Tibial artery (tissue), 4 donors: ENCODE measurements at regions not wholly inside any gene's neighbourhood (a gene's known extent, or its start where the extent isn't known, plus 50 kb on each side); places are given as distances from the start of the nearest gene placed in this dataset.

Source experiments
- DNase-seq, 2 donors: peaks; one replicate each; pipeline ENCODE4 v3.0.0-alpha.2; 2019
- H3K27ac ChIP-seq, 2 donors: fragments of 200-600 bp; sonication (generic) in 1 of 2; 1 replicate in 1 of 2; 2 replicates in 1 of 2; pipeline ENCODE4 v1.5.1; 2018 to 2019; ENCODE audit warnings: mild to moderate bottlenecking in 1 of 2
- H3K27me3 ChIP-seq, 2 donors: fragments of 200-600 bp; sonication (generic) in 1 of 2; one replicate each; pipeline versions ENCODE4 v1.5.1 to v1.6.0; 2016 to 2019
- H3K36me3 ChIP-seq, 3 donors: fragments of 200-600 bp; sonication (generic) in 2 of 3; one replicate each; pipeline ENCODE4 v1.5.1; 2016 to 2019; ENCODE audit warnings: mild to moderate bottlenecking in 2 of 3
- H3K4me1 ChIP-seq, 4 donors: fragments of 200-600 bp; sonication (generic) in 2 of 4; 1 replicate in 3 of 4; 2 replicates in 1 of 4; pipeline ENCODE4 v1.5.1; 2016 to 2019
- H3K4me3 ChIP-seq, 2 donors: fragments of 200-600 bp; sonication (generic) in 1 of 2; 1 replicate in 1 of 2; 2 replicates in 1 of 2; pipeline ENCODE4 v1.5.1; 2018 to 2019; ENCODE audit warnings: mild to moderate bottlenecking in 2 of 2
- H3K9me3 ChIP-seq, 3 donors: fragments of 200-600 bp; sonication (generic) in 1 of 3; one replicate each; pipeline ENCODE4 v1.5.1; 2016 to 2019
- intact Hi-C: fragments of 100-400 bp; cut with DNase I; formaldehyde crosslinking; loops from one replicate; pipeline ENCODE4 v1.15.0; 2023; ENCODE audit warnings: low total_unique reads
- TF ChIP-seq, protein P1 (sequence below), 2 experiments: fragments of 200-600 bp in 1 of 2; fragments of 450-650 bp in 1 of 2; IDR thresholded peaks; one replicate each; pipeline ENCODE4 v1.5.1; 2017 to 2019; ENCODE audit warnings: antibody characterized with exemption in 2 of 2, mild to moderate bottlenecking in 1 of 2, moderate library complexity in 1 of 2

DNA sequence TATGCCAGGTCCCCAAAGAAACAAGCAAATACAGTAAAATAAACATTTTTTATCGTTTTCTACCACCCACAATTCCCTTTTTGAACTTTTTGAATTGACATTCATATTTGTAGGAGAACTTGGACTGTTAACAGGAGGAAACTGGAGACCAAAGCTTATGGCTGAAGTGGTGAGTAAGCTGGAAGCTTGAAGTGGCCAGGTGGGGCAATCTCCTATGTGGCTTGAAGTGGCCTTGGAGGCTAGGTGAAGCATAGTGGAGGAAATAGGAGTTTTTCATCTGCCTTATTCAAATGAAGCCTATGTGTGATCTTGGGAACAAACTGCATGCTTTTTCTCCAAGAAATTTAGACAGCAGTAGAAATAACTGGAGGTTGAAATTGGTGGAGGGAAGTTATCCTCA, 962.9 kb upstream of the FANCL start:
- Histone ChIP-seq H3K36me3 (no peaks in the 10 kb centered on the region), H3K27ac (no peak overlapping the region), H3K4me1 (no peaks in the 10 kb centered on the region), H3K9me3 (no peaks in the 10 kb centered on the region), H3K27me3 (no peaks in the 10 kb centered on the region), H3K4me3 (no peak overlapping the region)
- TF ChIP-seq, protein P1, sequence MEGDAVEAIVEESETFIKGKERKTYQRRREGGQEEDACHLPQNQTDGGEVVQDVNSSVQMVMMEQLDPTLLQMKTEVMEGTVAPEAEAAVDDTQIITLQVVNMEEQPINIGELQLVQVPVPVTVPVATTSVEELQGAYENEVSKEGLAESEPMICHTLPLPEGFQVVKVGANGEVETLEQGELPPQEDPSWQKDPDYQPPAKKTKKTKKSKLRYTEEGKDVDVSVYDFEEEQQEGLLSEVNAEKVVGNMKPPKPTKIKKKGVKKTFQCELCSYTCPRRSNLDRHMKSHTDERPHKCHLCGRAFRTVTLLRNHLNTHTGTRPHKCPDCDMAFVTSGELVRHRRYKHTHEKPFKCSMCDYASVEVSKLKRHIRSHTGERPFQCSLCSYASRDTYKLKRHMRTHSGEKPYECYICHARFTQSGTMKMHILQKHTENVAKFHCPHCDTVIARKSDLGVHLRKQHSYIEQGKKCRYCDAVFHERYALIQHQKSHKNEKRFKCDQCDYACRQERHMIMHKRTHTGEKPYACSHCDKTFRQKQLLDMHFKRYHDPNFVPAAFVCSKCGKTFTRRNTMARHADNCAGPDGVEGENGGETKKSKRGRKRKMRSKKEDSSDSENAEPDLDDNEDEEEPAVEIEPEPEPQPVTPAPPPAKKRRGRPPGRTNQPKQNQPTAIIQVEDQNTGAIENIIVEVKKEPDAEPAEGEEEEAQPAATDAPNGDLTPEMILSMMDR (IDR thresholded peaks at IDR 0.05): no peak
- intact Hi-C loops: no loop called here
- no peak for DNase-seq

DNA sequence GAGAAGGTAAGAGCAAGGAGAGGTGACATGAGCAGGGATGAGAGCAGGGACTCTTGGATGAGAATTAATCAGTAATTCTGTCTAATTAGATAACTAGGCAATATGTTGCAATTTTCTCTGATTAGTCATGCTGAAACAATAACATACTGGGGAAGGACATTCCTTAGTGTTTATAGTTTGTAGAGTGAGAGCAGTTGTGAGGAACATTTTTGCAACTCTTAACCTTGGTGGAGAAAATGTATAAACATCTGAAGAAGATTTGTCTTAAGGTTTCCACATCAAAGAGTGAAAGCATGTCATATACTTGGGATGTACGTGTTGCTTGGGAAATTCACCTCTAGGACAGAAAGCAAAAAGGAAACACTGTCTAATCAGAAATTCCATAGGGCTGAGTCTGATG, 955.4 kb upstream of the FANCL start:
- TF ChIP-seq, protein P1 (IDR thresholded peaks at IDR 0.05): no peak
- DNase-seq: no peak
- intact Hi-C loops: no loop called here
- no peaks in the 10 kb centered on the region for H3K36me3 ChIP-seq
- no peaks in the 10 kb centered on the region for H3K9me3 ChIP-seq
- H3K27me3 ChIP-seq: no peaks in the 10 kb centered on the region
- H3K4me3 ChIP-seq: no peak overlapping the region
- H3K27ac ChIP-seq: no peak overlapping the region
- no peaks in the 10 kb centered on the region for H3K4me1 ChIP-seq

DNA sequence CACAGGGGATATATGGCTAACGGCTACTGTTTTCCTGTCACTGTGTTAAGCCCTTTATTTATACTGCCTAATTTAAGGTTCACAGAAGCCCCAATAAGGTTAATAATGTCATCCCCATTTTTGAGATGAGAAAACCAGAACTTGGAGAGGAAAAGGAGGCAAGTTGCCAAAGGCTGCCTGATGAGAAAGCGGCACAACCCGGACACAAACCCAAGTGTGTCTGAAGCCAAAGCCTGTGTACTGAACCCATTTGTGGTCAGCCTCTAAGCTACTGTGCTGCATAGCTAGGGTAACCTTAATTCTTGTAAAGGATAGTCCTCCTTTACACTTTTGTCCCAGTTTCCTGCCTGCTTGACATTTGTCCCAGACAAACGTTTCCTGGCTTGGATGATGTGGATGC, 954.7 kb upstream of the FANCL start:
- Histone ChIP-seq H3K9me3 (no peaks in the 10 kb centered on the region), H3K36me3 (no peaks in the 10 kb centered on the region), H3K4me3 (no peak overlapping the region), H3K4me1 (no peaks in the 10 kb centered on the region), H3K27me3 (no peaks in the 10 kb centered on the region), H3K27ac (no peak overlapping the region)
- intact Hi-C loops: no loop called here
- TF ChIP-seq, protein P1 (IDR thresholded peaks at IDR 0.05): no peak
- no peak for DNase-seq

DNA sequence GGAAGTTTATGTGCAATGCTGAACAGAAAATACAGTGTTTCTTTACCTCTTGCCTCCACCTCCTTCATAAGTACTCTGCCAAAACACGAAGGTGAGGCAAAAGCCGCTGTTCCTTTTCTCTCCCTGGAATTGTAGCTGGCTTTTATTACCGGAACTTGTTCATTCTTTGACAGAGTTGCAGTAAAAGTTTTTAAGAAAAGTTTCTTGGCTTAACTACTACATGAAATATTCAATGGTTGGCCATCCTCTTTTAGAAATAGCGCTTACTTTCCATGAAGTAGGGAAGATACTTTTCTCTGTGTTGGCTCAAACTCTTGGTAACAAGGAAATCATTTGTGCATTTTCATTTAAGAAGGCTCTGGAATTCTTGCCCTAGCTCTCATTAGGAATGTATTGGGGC, 950.7 kb upstream of the FANCL start:
- intact Hi-C loops: no loop called here

DNA sequence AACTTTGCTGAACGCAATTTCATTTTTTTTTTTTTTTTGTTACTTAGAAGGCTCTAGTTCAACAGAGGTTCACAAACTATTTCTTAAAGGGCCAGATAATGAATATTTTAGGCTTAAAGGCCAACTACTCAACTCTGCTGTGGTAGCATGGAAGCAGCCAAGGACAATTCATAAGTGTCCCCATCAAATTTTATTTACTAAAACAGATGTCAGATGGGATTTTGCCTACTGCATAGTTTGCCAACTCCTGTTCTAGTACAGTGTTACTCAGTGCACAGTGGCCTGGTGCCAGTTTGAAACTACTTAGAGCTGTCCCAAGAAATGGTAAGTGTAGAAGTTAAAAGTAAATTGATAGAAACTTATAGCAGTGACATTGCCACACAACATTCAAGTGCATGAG, 949.4 kb upstream of the FANCL start:
- no peaks in the 10 kb centered on the region for H3K36me3 ChIP-seq
- intact Hi-C loops: no loop called here
- no peak overlapping the region for H3K27ac ChIP-seq
- TF ChIP-seq, protein P1 (IDR thresholded peaks at IDR 0.05): no peak
- no peaks in the 10 kb centered on the region for H3K9me3 ChIP-seq
- H3K4me1 ChIP-seq: no peaks in the 10 kb centered on the region
- no peaks in the 10 kb centered on the region for H3K27me3 ChIP-seq
- no peak overlapping the region for H3K4me3 ChIP-seq
- DNase-seq: no peak

More for the DNA sequence above, 950.7 kb upstream of the FANCL start:
- Histone ChIP-seq H3K9me3 (no peaks in the 10 kb centered on the region), H3K27me3 (no peaks in the 10 kb centered on the region), H3K4me3 (no peak overlapping the region), H3K27ac (no peak overlapping the region), H3K36me3 (no peaks in the 10 kb centered on the region), H3K4me1 (no peaks in the 10 kb centered on the region)
- no peak for DNase-seq
- TF ChIP-seq, protein P1 (IDR thresholded peaks at IDR 0.05): no peak
